ENCODE measurements at regions not wholly inside any gene's neighbourhood (a gene's known extent, or its start where the extent isn't known, plus 50 kb on each side); places are given as distances from the start of the nearest gene placed in this dataset.

GRCh38 chr12:29004936-29005304 is 144.2 kb upstream of the FAR2 start:
- Histone ChIP-seq H3K4me1 (ENCODE audit: control insufficient read depth, insufficient read depth, low read length) (no peaks in the 10 kb centered on the region), H3K27ac (ENCODE audit: extremely low read depth, low read depth, low read length) (no peak overlapping the region), H3K4me3 (ENCODE audit: low read depth, low read length) (no peak overlapping the region), H3K9me3 (ENCODE audit: control insufficient read depth, insufficient read depth, low read depth, low read length) (no peaks in the 10 kb centered on the region), H3K36me3 (ENCODE audit: control insufficient read depth in 2 of 2, insufficient read depth in 1 of 2, low read length in 2 of 2) (no peaks in the 10 kb centered on the region)
- ChIA-PET CTCF (interaction anchor here (0.7 kb wide), 1 partner anchor 171 kb away, joined by 3 read pairs; no protein-coding TSS in a partner anchor), POLR2A (no interaction called here)
- no peak for TF ChIP-seq ZBTB44 (tag by site-specific recombination; IDR thresholded peaks at IDR 0.05)
- TF ChIP-seq ZNF571 (tag by site-specific recombination; IDR thresholded peaks at IDR 0.05), result no peak
- no peak for TF ChIP-seq ZSCAN30 (tag by site-specific recombination; IDR thresholded peaks at IDR 0.05)
- TF ChIP-seq HIC1 (tag by site-specific recombination; IDR thresholded peaks at IDR 0.05), result no peak
- TF ChIP-seq INSM2 (tag by site-specific recombination; IDR thresholded peaks at IDR 0.05), result no peak
- no peak for TF ChIP-seq TSHZ1 (tag by site-specific recombination; IDR thresholded peaks at IDR 0.05; ENCODE audit: borderline replicate concordance)
- TF ChIP-seq ZBTB17 (tag by site-specific recombination; IDR thresholded peaks at IDR 0.05), result no peak

DNA sequence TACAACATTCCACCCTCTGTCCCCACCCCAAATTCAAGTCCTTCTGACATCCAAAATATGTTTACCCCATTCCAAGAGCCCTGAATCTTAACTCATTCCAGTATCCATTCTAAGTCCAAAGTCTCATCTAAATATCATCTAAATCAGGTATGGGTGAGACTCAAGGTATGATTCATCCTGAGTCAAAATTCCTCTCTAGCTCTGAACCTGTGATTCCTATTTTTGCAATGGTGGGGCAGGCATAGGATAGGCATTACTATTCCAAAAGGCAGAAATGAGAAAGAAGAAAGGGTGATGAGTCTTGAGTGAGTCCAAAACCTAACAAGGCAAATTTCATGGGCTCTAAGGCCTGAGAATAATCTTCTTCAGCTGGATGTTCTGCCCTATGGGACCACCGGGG is 140.3 kb upstream of the FAR2 start:
- H3K27ac ChIP-seq (ENCODE audit: extremely low read depth, low read depth, low read length), result no peak overlapping the region
- H3K4me1 ChIP-seq (ENCODE audit: control insufficient read depth, insufficient read depth, low read length), result no peaks in the 10 kb centered on the region
- CTCF ChIA-PET, result interaction anchor here (1.0 kb wide), 1 partner anchor 9 kb away, joined by 3 read pairs; no protein-coding TSS in a partner anchor
- no peak overlapping the region for H3K4me3 ChIP-seq (ENCODE audit: low read depth, low read length)
- no peaks in the 10 kb centered on the region for H3K36me3 ChIP-seq (ENCODE audit: control insufficient read depth in 2 of 2, insufficient read depth in 1 of 2, low read length in 2 of 2)
- POLR2A ChIA-PET, result no interaction called here
- H3K9me3 ChIP-seq (ENCODE audit: control insufficient read depth, insufficient read depth, low read depth, low read length), result no peaks in the 10 kb centered on the region
- TF ChIP-seq, protein P1, sequence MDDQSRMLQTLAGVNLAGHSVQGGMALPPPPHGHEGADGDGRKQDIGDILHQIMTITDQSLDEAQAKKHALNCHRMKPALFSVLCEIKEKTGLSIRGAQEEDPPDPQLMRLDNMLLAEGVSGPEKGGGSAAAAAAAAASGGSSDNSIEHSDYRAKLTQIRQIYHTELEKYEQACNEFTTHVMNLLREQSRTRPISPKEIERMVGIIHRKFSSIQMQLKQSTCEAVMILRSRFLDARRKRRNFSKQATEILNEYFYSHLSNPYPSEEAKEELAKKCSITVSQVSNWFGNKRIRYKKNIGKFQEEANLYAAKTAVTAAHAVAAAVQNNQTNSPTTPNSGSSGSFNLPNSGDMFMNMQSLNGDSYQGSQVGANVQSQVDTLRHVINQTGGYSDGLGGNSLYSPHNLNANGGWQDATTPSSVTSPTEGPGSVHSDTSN (CRISPR knock-in tag; IDR thresholded peaks at IDR 0.05), result no peak
- no peak for TF ChIP-seq ZNF658 (tag by site-specific recombination; IDR thresholded peaks at IDR 0.05)
- no peak for TF ChIP-seq ZNF221 (tag by site-specific recombination; IDR thresholded peaks at IDR 0.05; ENCODE audit: borderline replicate concordance)
- no peak for TF ChIP-seq KLF1 (tag by site-specific recombination; IDR thresholded peaks at IDR 0.05)
- TF ChIP-seq AEBP2 (tag by site-specific recombination; IDR thresholded peaks at IDR 0.05; ENCODE audit: borderline replicate concordance), result no peak
- TF ChIP-seq, protein P2, sequence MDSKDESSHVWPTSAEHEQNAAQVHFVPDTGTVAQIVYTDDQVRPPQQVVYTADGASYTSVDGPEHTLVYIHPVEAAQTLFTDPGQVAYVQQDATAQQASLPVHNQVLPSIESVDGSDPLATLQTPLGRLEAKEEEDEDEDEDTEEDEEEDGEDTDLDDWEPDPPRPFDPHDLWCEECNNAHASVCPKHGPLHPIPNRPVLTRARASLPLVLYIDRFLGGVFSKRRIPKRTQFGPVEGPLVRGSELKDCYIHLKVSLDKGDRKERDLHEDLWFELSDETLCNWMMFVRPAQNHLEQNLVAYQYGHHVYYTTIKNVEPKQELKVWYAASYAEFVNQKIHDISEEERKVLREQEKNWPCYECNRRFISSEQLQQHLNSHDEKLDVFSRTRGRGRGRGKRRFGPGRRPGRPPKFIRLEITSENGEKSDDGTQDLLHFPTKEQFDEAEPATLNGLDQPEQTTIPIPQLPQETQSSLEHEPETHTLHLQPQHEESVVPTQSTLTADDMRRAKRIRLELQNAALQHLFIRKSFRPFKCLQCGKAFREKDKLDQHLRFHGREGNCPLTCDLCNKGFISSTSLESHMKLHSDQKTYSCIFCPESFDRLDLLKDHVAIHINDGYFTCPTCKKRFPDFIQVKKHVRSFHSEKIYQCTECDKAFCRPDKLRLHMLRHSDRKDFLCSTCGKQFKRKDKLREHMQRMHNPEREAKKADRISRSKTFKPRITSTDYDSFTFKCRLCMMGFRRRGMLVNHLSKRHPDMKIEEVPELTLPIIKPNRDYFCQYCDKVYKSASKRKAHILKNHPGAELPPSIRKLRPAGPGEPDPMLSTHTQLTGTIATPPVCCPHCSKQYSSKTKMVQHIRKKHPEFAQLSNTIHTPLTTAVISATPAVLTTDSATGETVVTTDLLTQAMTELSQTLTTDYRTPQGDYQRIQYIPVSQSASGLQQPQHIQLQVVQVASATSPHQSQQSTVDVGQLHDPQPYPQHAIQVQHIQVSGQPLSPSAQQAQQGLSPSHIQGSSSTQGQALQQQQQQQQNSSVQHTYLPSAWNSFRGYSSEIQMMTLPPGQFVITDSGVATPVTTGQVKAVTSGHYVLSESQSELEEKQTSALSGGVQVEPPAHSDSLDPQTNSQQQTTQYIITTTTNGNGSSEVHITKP (tag by site-specific recombination; IDR thresholded peaks at IDR 0.05), result no peak
- no peak for TF ChIP-seq ZNF560 (tag by site-specific recombination; IDR thresholded peaks at IDR 0.05; ENCODE audit: borderline replicate concordance)
- TF ChIP-seq ZNF530 (tag by site-specific recombination; IDR thresholded peaks at IDR 0.05; ENCODE audit: low read depth), result no peak
- no peak for TF ChIP-seq ATF2 (tag by site-specific recombination; IDR thresholded peaks at IDR 0.05; ENCODE audit: low read depth)
- TF ChIP-seq ZNF544 (tag by site-specific recombination; IDR thresholded peaks at IDR 0.05), result no peak

Data from HEK293 (cell line).